GM21526 (cell line): ENCODE measurements at regions not wholly inside any gene's neighbourhood (a gene's known extent, or its start where the extent isn't known, plus 50 kb on each side); places are given as distances from the start of the nearest gene placed in this dataset.

Source experiments
- ATAC-seq: cut with Tn5 transposase; IDR thresholded peaks from one replicate; pipeline ENCODE4 v1.9.1; 2021; ENCODE audit warnings: moderate library complexity; ENCODE audit not compliant: unreplicated experiment, low FRiP score

GRCh38 chr20:19073584-19074218 lies 138.7 kb upstream of the SLC24A3 start:
- no peak for ATAC-seq

- ATAC-seq = no peak
Measured at GRCh38 chr20:19074356-19074755, 138.1 kb upstream of the SLC24A3 start.

GRCh38 chr20:19074828-19075516 lies 137.5 kb upstream of the SLC24A3 start:
- no peak for ATAC-seq

- no peak for ATAC-seq
Measured at GRCh38 chr20:19077370-19078220, 134.8 kb upstream of the SLC24A3 start.

GRCh38 chr20:19078448-19079373 lies 133.7 kb upstream of the SLC24A3 start:
- ATAC-seq = no peak

- no peak for ATAC-seq
Measured at GRCh38 chr20:19079536-19080299, 132.7 kb upstream of the SLC24A3 start.

GRCh38 chr20:19081937-19082336 lies 130.5 kb upstream of the SLC24A3 start:
- no peak for ATAC-seq

GRCh38 chr20:19083136-19083621 lies 129.3 kb upstream of the SLC24A3 start:
- ATAC-seq = no peak

- no peak for ATAC-seq
Measured at GRCh38 chr20:19090332-19090731, 122.1 kb upstream of the SLC24A3 start.

- no peak for ATAC-seq
Measured at GRCh38 chr20:19094959-19095541, 117.4 kb upstream of the SLC24A3 start.

- ATAC-seq = no peak
Measured at GRCh38 chr20:19095762-19096161, 116.7 kb upstream of the SLC24A3 start.

GRCh38 chr20:19096843-19097242 lies 115.6 kb upstream of the SLC24A3 start:
- ATAC-seq = no peak

- ATAC-seq = no peak
Measured at GRCh38 chr20:19098117-19098516, 114.3 kb upstream of the SLC24A3 start.

- no peak for ATAC-seq
Measured at GRCh38 chr20:19098806-19099578, 113.5 kb upstream of the SLC24A3 start.

- ATAC-seq = no peak
Measured at GRCh38 chr20:19099596-19100545, 112.6 kb upstream of the SLC24A3 start.

GRCh38 chr20:19100975-19101374 lies 111.5 kb upstream of the SLC24A3 start:
- ATAC-seq = no peak

- no peak for ATAC-seq
Measured at GRCh38 chr20:19104186-19104585, 108.3 kb upstream of the SLC24A3 start.
